DND-41 (cell line): ENCODE measurements at regions not wholly inside any gene's neighbourhood (a gene's known extent, or its start where the extent isn't known, plus 50 kb on each side); places are given as distances from the start of the nearest gene placed in this dataset.

ENCODE experiments used
- ATAC-seq: fragments of 200-7000 bp; cut with Tn5 transposase; 3 replicates; pipeline ENCODE4 v1.9.1; 2021; ENCODE audit warnings: low read depth; ENCODE audit not compliant: insufficient read depth
- DNase-seq: peaks from one replicate; pipeline ENCODE4 v3.0.0-alpha.2; 2020
- H2AFZ ChIP-seq: 2 replicates; pipeline ENCODE4 v1.6.0; 2012; ENCODE audit warnings: low read depth, low read length
- H3K27ac ChIP-seq: 2 replicates; pipeline ENCODE4 v1.5.1; 2012; ENCODE audit warnings: low read length, inconsistent platforms
- H3K27me3 ChIP-seq: fragments of 200-600 bp; sonication (generic); 2 replicates; pipeline ENCODE4 v1.6.0; 2012; ENCODE audit warnings: low read length, mild to moderate bottlenecking, inconsistent platforms; ENCODE audit not compliant: insufficient read depth, poor library complexity
- H3K36me3 ChIP-seq: 2 replicates; pipeline ENCODE4 v1.5.1; 2012; ENCODE audit warnings: low read length, inconsistent platforms; ENCODE audit not compliant: insufficient read depth
- H3K4me1 ChIP-seq: 2 replicates; pipeline ENCODE4 v1.5.1; 2012; ENCODE audit warnings: mild to moderate bottlenecking, low read length; ENCODE audit not compliant: insufficient read depth
- H3K4me2 ChIP-seq: 2 replicates; pipeline ENCODE4 v1.6.0; 2012; ENCODE audit warnings: mild to moderate bottlenecking, moderate library complexity, low read length, inconsistent platforms; ENCODE audit not compliant: insufficient read depth
- H3K4me3 ChIP-seq, 2 experiments: fragments of 200-600 bp in 1 of 2; shearing (Covaris generic) in 1 of 2; 2 replicates each; pipeline ENCODE4 v1.5.1; 2012 to 2016; ENCODE audit warnings: inconsistent platforms in 2 of 2, low read length in 2 of 2, mild to moderate bottlenecking in 2 of 2, low read depth in 1 of 2, moderate library complexity in 1 of 2
- H3K79me2 ChIP-seq: 2 replicates; pipeline ENCODE4 v1.6.0; 2012; ENCODE audit warnings: low read length, inconsistent platforms; ENCODE audit not compliant: insufficient read depth
- H3K9ac ChIP-seq: 2 replicates; pipeline ENCODE4 v1.6.0; 2012; ENCODE audit warnings: low read depth, mild to moderate bottlenecking, inconsistent platforms, low read length, moderate library complexity
- H3K9me3 ChIP-seq: 2 replicates; pipeline ENCODE4 v1.5.1; 2012; ENCODE audit warnings: low read length, moderate library complexity, mild to moderate bottlenecking, inconsistent platforms; ENCODE audit not compliant: insufficient read depth, severe bottlenecking
- H4K20me1 ChIP-seq: 2 replicates; pipeline ENCODE4 v1.6.0; 2012; ENCODE audit warnings: low read length; ENCODE audit not compliant: insufficient read depth
- EZH2 ChIP-seq: IDR thresholded peaks from 3 replicates; pipeline ENCODE4 v1.6.1; 2012; ENCODE audit warnings: borderline replicate concordance, low read depth, mild to moderate bottlenecking, moderate library complexity, low read length, inconsistent platforms; ENCODE audit not compliant: severe bottlenecking
- TF ChIP-seq, protein P1 (sequence below): IDR thresholded peaks from 2 replicates; pipeline ENCODE4 v1.5.1; 2012; ENCODE audit warnings: borderline replicate concordance, low read length, moderate library complexity, mild to moderate bottlenecking; ENCODE audit not compliant: poor library complexity, severe bottlenecking; ENCODE audit errors: extremely low read depth

DNA sequence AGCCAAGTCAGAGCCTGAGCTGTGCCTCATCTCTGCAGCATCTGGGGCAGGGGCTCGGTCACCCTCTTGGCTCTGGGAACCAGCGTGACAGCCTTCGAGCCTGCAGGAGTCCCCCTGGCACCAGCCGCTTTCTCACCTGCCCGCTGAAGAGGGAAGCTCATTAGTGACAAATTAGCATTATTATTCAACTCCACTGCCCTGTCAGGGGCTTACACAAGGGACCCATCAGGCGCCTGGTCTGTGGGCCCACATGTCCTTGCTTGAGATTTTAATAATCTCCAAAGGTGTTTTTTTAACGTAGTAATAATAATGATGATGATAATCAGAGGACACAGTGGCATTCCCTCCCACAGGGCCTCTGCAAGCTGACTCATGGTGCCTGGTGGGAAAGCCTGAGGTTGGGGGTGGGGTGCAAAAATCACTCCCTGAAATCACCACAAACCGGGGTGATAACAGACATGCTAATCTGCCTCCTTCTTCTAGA, 98.1 kb upstream of the IGSF21 start:
- Histone ChIP-seq H2AFZ (no peak overlapping the region), H3K27me3 (no peaks in the 10 kb centered on the region), H3K4me2 (no peak overlapping the region)

DNA sequence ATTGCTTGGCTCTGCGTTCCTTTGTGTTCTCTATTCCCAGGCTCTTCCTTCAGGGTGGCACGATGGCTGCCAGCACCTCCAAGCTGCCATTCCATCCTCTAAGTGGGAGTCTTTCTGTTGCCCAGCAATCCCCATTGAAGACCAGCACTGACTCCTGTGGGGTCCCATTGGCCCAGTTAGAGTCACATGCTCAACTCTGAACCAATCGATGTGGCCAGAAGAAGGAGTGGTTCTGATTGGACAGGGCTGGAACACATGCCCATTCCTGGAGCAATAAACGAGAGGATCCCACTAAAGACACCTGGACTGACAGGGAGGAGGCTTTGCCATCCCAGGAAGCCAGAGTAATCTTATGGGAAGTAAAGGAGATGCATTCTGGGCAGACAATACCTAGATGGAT, 97.2 kb upstream of the IGSF21 start:
- Histone ChIP-seq H3K4me3 (no peak overlapping the region), H4K20me1 (peaks cover 3% of the 10 kb centered on the region; the same call in 1 of the 2 replicates), H3K79me2 (no peaks in the 10 kb centered on the region), H2AFZ (no peak overlapping the region), H3K27me3 (no peaks in the 10 kb centered on the region), H3K4me1 (no peaks in the 10 kb centered on the region), H3K9ac (no peak overlapping the region), H3K9me3 (no peaks in the 10 kb centered on the region), H3K36me3 (no peaks in the 10 kb centered on the region), H3K27ac (no peak overlapping the region), H3K4me2 (no peak overlapping the region)
- DNase-seq (no peak), ATAC-seq (no peak)
- TF ChIP-seq, protein P1, sequence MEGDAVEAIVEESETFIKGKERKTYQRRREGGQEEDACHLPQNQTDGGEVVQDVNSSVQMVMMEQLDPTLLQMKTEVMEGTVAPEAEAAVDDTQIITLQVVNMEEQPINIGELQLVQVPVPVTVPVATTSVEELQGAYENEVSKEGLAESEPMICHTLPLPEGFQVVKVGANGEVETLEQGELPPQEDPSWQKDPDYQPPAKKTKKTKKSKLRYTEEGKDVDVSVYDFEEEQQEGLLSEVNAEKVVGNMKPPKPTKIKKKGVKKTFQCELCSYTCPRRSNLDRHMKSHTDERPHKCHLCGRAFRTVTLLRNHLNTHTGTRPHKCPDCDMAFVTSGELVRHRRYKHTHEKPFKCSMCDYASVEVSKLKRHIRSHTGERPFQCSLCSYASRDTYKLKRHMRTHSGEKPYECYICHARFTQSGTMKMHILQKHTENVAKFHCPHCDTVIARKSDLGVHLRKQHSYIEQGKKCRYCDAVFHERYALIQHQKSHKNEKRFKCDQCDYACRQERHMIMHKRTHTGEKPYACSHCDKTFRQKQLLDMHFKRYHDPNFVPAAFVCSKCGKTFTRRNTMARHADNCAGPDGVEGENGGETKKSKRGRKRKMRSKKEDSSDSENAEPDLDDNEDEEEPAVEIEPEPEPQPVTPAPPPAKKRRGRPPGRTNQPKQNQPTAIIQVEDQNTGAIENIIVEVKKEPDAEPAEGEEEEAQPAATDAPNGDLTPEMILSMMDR: no peak

More for the DNA sequence above, 98.1 kb upstream of the IGSF21 start:
- no peaks in the 10 kb centered on the region for H3K36me3 ChIP-seq
- no peaks in the 10 kb centered on the region for H3K4me1 ChIP-seq
- no peaks in the 10 kb centered on the region for H3K79me2 ChIP-seq
- H4K20me1 ChIP-seq: peaks cover 6% of the 10 kb centered on the region; the same call in 1 of the 2 replicates
- no peaks in the 10 kb centered on the region for H3K9me3 ChIP-seq
- ATAC-seq (no peak), DNase-seq (no peak)
- H3K27ac ChIP-seq: no peak overlapping the region
- H3K4me3 ChIP-seq: no peak overlapping the region
- no peak overlapping the region for H3K9ac ChIP-seq
- TF ChIP-seq EZH2: no peak
- TF ChIP-seq, protein P1: no peak

DNA sequence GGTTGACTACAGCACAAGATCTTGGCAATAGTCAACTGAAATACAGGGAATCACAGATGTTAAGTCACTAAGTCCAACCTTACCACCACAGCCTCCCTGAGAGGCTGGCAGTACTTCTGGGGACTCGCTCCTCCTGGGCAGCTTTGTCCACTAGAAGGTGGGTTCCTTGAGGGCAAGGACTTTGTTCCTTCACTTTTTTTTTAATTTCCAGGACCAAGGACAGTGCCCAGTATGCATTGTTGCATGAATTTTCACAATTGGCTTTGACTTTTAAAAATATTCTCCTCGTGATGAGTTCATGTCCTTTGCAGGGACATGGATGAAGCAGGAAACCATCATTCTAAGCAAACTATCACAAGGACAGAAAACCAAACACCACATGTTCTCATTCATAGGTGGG, 96.7 kb upstream of the IGSF21 start:
- H3K9me3 ChIP-seq: no peaks in the 10 kb centered on the region
- no peak overlapping the region for H3K4me2 ChIP-seq
- H3K4me1 ChIP-seq: no peaks in the 10 kb centered on the region
- H3K36me3 ChIP-seq: no peaks in the 10 kb centered on the region
- no peak overlapping the region for H3K27ac ChIP-seq
- no peak for DNase-seq
- no peak for ATAC-seq
- no peaks in the 10 kb centered on the region for H3K79me2 ChIP-seq
- TF ChIP-seq, protein P1: no peak
- no peak for TF ChIP-seq EZH2
- H2AFZ ChIP-seq: no peak overlapping the region
- H3K27me3 ChIP-seq: no peaks in the 10 kb centered on the region
- peaks cover 3% of the 10 kb centered on the region; the same call in 1 of the 2 replicates for H4K20me1 ChIP-seq
- H3K9ac ChIP-seq: no peak overlapping the region
- H3K4me3 ChIP-seq: no peak overlapping the region

DNA sequence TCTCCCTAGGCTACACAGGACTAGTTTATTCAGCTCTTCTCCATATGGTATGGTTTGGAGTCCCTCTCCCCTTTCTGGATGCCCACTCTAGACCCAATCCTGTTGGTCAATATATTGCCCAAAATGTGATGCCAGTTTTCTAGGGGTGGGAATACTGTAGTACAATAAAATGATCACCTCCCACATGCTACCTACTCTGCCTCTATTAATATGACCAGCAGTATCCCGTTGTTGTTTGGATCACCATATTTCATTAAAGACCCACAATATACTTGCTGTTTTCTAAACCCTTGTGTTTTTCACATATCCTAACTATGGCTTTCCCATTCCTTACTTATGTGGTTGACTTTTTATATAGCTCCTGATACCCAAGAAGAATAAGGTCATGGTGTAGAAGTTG, 95.9 kb upstream of the IGSF21 start:
- Histone ChIP-seq H3K36me3 (no peaks in the 10 kb centered on the region), H3K9me3 (no peaks in the 10 kb centered on the region), H3K4me2 (no peak overlapping the region), H3K27me3 (no peaks in the 10 kb centered on the region), H3K9ac (no peak overlapping the region), H3K79me2 (no peaks in the 10 kb centered on the region), H4K20me1 (peaks cover 3% of the 10 kb centered on the region; the same call in 1 of the 2 replicates), H3K4me1 (no peaks in the 10 kb centered on the region), H3K27ac (no peak overlapping the region), H3K4me3 (no peak overlapping the region), H2AFZ (no peak overlapping the region)
- TF ChIP-seq EZH2: no peak
- no peak for DNase-seq
- ATAC-seq: no peak
